AG04450 (cell line): ENCODE measurements at regions not wholly inside any gene's neighbourhood (a gene's known extent, or its start where the extent isn't known, plus 50 kb on each side); places are given as distances from the start of the nearest gene placed in this dataset.

Experiments
- CTCF ChIA-PET: fragments of 300-600, 350-600 bp; formaldehyde crosslinking; extraction: SDS; loops from one replicate; lab custom pipeline; 2022; ENCODE audit warnings: antibody characterized with exemption, inconsistent platforms; lab: Charles Lee
- POLR2A ChIA-PET: fragments of 350-600 bp; formaldehyde crosslinking; extraction: SDS; loops from one replicate; lab custom pipeline; 2021; ENCODE audit warnings: antibody characterized with exemption, inconsistent platforms; lab: Yijun Ruan, JAX
- DNase-seq: peaks from one replicate; pipeline ENCODE4 v3.0.0-alpha.2; 2011; ENCODE audit warnings: low read depth, low spot score
- H3K27ac ChIP-seq: one replicate; pipeline ENCODE4 v1.5.1; 2012; ENCODE audit warnings: low read depth, low read length, control low read depth
- H3K27me3 ChIP-seq: one replicate; pipeline ENCODE4 v1.6.0; 2012; ENCODE audit warnings: low read length; ENCODE audit not compliant: control insufficient read depth, insufficient read depth
- H3K4me3 ChIP-seq: 2 replicates; pipeline ENCODE4 v1.5.1; 2011; ENCODE audit warnings: mild to moderate bottlenecking, low read depth, low read length, control low read depth
- H3K9me3 ChIP-seq: 2 replicates; pipeline ENCODE4 v1.5.1; 2012; ENCODE audit warnings: low read length; ENCODE audit not compliant: control insufficient read depth, insufficient read depth
- TF ChIP-seq, protein P1 (sequence below): IDR thresholded peaks from 2 replicates; pipeline ENCODE4 v1.5.1; 2011; ENCODE audit warnings: low read depth, low read length, control low read depth, inconsistent platforms

DNA sequence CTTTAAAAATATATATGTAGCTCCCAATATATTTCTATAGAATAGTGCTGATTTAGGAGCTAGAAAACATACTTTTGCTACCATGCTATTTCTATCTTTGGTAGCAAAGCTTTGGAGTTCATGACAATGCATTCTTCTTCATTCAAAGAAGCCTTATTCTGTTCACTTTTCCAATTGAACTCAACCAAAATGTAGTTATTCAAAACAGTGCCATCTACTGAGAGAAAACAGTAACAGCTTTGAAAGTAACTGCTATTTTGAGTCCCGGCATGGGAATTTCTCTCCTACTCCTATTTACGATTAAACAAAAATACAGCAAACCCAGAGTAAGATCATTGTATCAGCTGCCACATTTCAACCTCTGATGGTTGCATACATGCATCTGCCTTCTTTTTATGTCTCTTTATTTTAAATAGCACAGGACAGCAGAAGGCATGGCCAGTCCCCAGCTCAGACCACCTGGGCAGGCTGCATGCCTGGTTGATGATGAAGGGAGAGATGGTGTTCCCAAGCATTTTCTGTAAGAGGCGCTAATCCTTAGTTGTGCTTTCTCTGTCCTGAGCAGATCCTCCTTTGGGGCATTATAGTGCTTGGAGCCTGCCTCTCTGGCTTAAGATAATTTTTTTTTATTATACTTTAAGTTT is 69.7 kb upstream of the SULT1C3 start:
- TF ChIP-seq, protein P1, sequence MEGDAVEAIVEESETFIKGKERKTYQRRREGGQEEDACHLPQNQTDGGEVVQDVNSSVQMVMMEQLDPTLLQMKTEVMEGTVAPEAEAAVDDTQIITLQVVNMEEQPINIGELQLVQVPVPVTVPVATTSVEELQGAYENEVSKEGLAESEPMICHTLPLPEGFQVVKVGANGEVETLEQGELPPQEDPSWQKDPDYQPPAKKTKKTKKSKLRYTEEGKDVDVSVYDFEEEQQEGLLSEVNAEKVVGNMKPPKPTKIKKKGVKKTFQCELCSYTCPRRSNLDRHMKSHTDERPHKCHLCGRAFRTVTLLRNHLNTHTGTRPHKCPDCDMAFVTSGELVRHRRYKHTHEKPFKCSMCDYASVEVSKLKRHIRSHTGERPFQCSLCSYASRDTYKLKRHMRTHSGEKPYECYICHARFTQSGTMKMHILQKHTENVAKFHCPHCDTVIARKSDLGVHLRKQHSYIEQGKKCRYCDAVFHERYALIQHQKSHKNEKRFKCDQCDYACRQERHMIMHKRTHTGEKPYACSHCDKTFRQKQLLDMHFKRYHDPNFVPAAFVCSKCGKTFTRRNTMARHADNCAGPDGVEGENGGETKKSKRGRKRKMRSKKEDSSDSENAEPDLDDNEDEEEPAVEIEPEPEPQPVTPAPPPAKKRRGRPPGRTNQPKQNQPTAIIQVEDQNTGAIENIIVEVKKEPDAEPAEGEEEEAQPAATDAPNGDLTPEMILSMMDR, result peak; percentile 57
- no peak for DNase-seq
- Histone ChIP-seq H3K4me3 (no peak overlapping the region), H3K27me3 (no peaks in the 10 kb centered on the region), H3K9me3 (no peaks in the 10 kb centered on the region), H3K27ac (no peak overlapping the region)
- ChIA-PET CTCF (interaction anchor here (0.8 to 1.9 kb wide), 7 partner anchors 9 to 1533 kb away, joined by 3 to 19 read pairs (median 4); no protein-coding TSS in a partner anchor), POLR2A (no interaction called here)

DNA sequence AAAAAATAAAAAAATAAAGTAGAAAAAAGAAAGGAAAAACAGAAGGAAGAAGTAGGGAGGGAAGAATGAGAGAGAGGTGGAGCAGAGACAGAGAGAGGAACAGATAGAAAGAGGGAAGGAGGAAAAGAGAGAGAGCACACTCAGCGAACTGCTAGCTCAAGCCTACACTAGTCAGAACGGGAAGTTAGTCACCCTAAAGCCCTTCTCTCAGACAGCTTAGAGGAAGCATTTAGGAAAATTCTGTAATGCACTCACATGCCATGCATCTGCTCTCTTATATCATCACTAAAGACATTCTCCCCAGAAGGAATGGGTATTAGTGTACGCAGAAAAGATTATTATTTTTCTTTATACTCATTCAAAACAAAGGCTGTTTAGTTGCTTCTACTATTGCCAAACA is 68.1 kb upstream of the SULT1C3 start:
- ChIA-PET CTCF (interaction anchor here (1.3 kb wide), 1 partner anchor 1533 kb away, joined by 3 read pairs; no protein-coding TSS in a partner anchor), POLR2A (no interaction called here)
- H3K4me3 ChIP-seq, result no peak overlapping the region
- H3K27ac ChIP-seq, result no peak overlapping the region
- DNase-seq, result no peak
- TF ChIP-seq, protein P1, result no peak
- no peaks in the 10 kb centered on the region for H3K9me3 ChIP-seq
- H3K27me3 ChIP-seq, result no peaks in the 10 kb centered on the region

DNA sequence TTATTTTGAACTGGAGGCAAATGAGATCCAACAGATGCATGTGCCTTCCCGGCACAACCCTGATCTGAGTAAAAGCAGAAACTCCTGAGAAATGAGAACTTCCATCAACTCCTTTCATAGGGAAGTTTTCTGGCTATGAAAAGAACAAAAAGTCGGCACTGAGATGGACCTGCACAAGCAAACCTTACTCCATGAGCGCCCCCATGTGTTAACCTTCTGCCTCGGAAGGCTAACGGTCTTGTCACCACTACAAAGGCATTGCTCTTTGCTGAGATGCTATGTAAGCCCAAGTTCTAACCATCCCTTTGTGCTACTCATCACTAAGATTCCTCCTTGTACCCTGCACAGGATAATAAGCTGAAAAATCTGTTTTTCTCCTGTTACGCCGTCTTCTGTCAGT is 57.3 kb upstream of the SULT1C3 start:
- TF ChIP-seq, protein P1, result 0 out of 2 replicates have a peak, but pooled peaks have one; percentile 2
- Histone ChIP-seq H3K9me3 (no peaks in the 10 kb centered on the region), H3K4me3 (no peak overlapping the region), H3K27ac (no peak overlapping the region), H3K27me3 (no peaks in the 10 kb centered on the region)
- no peak for DNase-seq
- ChIA-PET POLR2A (no interaction called here), CTCF (interaction anchor here (2.6 kb wide), 1 partner anchor 13 kb away, joined by 9 read pairs; no protein-coding TSS in a partner anchor)

DNA sequence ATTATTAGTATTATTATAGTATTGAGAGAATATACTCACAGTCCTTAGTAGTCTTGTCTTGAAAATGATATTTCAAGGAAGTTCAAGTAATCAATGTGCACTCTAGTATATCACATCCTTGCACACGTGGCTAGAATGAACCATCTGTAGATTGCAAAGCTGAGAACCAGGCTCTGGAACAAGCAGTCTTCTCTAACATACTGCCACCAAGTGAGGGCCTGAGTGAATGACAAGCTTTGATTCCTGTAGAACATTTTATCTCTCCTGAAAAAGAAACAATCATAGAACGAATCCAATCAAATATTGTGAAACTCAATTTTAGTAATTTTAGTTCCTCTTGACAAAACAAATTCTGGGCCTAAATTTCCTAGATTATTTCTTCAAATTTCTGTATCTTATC is 55.3 kb upstream of the SULT1C3 start:
- CTCF ChIA-PET, result interaction anchor here (1.1 to 2.6 kb wide), 3 partner anchors 9 to 15 kb away, joined by 3 to 9 read pairs (median 8); no protein-coding TSS in a partner anchor
- no peak for DNase-seq

DNA sequence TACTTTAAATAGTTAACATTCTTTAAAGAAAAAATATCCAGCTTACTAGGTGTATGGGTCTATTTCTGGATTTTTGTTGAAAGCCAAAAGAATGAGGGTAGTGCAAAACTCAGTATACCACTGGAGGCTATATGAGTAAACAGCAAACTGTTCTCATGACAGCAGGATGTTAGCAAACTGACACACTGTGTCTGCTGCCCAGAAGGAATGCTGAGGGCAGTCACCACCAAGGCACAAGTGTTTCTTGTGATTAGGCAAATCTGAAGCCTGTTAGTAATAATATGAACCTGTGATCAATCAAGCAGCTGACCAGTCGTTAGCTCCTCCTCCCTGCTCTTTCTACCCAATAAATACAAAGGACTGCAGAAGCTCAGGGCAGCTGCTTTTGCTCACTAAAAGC is 50.5 kb upstream of the SULT1C3 start:
- POLR2A ChIA-PET, result no interaction called here
- Histone ChIP-seq H3K27me3 (no peaks in the 10 kb centered on the region), H3K9me3 (no peaks in the 10 kb centered on the region), H3K4me3 (no peak overlapping the region), H3K27ac (no peak overlapping the region)
- CTCF ChIA-PET, result no interaction called here
- no peak for DNase-seq
- TF ChIP-seq, protein P1, result no peak

More for the DNA sequence above, 55.3 kb upstream of the SULT1C3 start:
- H3K27me3 ChIP-seq, result no peaks in the 10 kb centered on the region
- no peak overlapping the region for H3K4me3 ChIP-seq
- no peak overlapping the region for H3K27ac ChIP-seq
- POLR2A ChIA-PET, result no interaction called here
- TF ChIP-seq, protein P1, result peak; percentile 47
- no peaks in the 10 kb centered on the region for H3K9me3 ChIP-seq
